Stimulated activated naive CD8-positive, alpha-beta T cell treated with anti-CD3 and anti-CD28 coated beads, Interleukin-15, Interleukin-2, amounts not matched to agents 100 U/mL and 50 U/mL, for 24 hours (primary cell): ENCODE measurements at regions not wholly inside any gene's neighbourhood (a gene's known extent, or its start where the extent isn't known, plus 50 kb on each side); places are given as distances from the start of the nearest gene placed in this dataset.

ENCODE experiments used
- ATAC-seq: fragments of 150-1000 bp; cut with Tn5 transposase; one replicate; pipeline ENCODE4 v1.10.0; 2021
- DNase-seq: peaks from one replicate; pipeline ENCODE4 v3.0.0; 2021

GRCh38 chr4:160235771-160236170 lies 1132.9 kb downstream of the RAPGEF2 start:
- ATAC-seq = no peak
- DNase-seq = no peak

- DNase-seq = no peak
- ATAC-seq = no peak
Observed at GRCh38 chr4:160238790-160239189, 1135.9 kb downstream of the RAPGEF2 start.

- DNase-seq (no peak), ATAC-seq (no peak)
Observed at GRCh38 chr4:160247091-160247656, 1144.3 kb downstream of the RAPGEF2 start.

GRCh38 chr4:160251522-160252170 lies 1148.8 kb downstream of the RAPGEF2 start:
- DNase-seq (no peak), ATAC-seq (no peak)

GRCh38 chr4:160257318-160257717 lies 1154.4 kb downstream of the RAPGEF2 start:
- ATAC-seq = no peak
- DNase-seq = no peak

- ATAC-seq (no peak), DNase-seq (no peak)
Observed at GRCh38 chr4:160265014-160265413, 1162.1 kb downstream of the RAPGEF2 start.

- DNase-seq = no peak
- no peak for ATAC-seq
Observed at GRCh38 chr4:160265836-160266235, 1163.0 kb downstream of the RAPGEF2 start.

GRCh38 chr4:160276785-160277325 lies 1174.0 kb downstream of the RAPGEF2 start:
- DNase-seq (no peak), ATAC-seq (no peak)

- DNase-seq (no peak), ATAC-seq (no peak)
Observed at GRCh38 chr4:160283081-160283480, 1180.2 kb downstream of the RAPGEF2 start.

GRCh38 chr4:160284516-160284915 lies 1181.6 kb downstream of the RAPGEF2 start:
- ATAC-seq (no peak), DNase-seq (no peak)

GRCh38 chr4:160286051-160286450 lies 1183.2 kb downstream of the RAPGEF2 start:
- DNase-seq (no peak), ATAC-seq (no peak)

GRCh38 chr4:160296476-160296875 lies 1193.6 kb downstream of the RAPGEF2 start:
- DNase-seq (no peak), ATAC-seq (no peak)

GRCh38 chr4:160299177-160299576 lies 1196.3 kb downstream of the RAPGEF2 start:
- DNase-seq = no peak
- no peak for ATAC-seq

- no peak for ATAC-seq
- no peak for DNase-seq
Observed at GRCh38 chr4:160299608-160300007, 1196.7 kb downstream of the RAPGEF2 start.

- ATAC-seq (no peak), DNase-seq (no peak)
Observed at GRCh38 chr4:160316036-160316435, 1213.2 kb downstream of the RAPGEF2 start.

GRCh38 chr4:160318567-160319220 lies 1215.8 kb downstream of the RAPGEF2 start:
- ATAC-seq (no peak), DNase-seq (no peak)

GRCh38 chr4:160319221-160319867 lies 1216.5 kb downstream of the RAPGEF2 start:
- DNase-seq = no peak
- ATAC-seq = no peak

- ATAC-seq (no peak), DNase-seq (no peak)
Observed at GRCh38 chr4:160319868-160320260, 1217.0 kb downstream of the RAPGEF2 start.

GRCh38 chr4:160326110-160326509 lies 1223.2 kb downstream of the RAPGEF2 start:
- ATAC-seq (no peak), DNase-seq (no peak)

- DNase-seq (no peak), ATAC-seq (no peak)
Observed at GRCh38 chr4:160347197-160347596, 1244.3 kb downstream of the RAPGEF2 start.

GRCh38 chr4:160350944-160351343 lies 1248.1 kb downstream of the RAPGEF2 start:
- no peak for ATAC-seq
- DNase-seq = no peak

GRCh38 chr4:160352637-160353036 lies 1249.8 kb downstream of the RAPGEF2 start:
- ATAC-seq (no peak), DNase-seq (no peak)

- no peak for DNase-seq
Observed at GRCh38 chr4:160353548-160353947, 1250.7 kb downstream of the RAPGEF2 start.

More at GRCh38 chr4:160353548-160353947, 1250.7 kb downstream of the RAPGEF2 start:
- ATAC-seq = no peak
